GM12878 (cell line): ENCODE measurements at regions not wholly inside any gene's neighbourhood (a gene's known extent, or its start where the extent isn't known, plus 50 kb on each side); places are given as distances from the start of the nearest gene placed in this dataset.

Experiments used
- ATAC-seq: fragments of 200-7000 bp; cut with Tn5 transposase; 3 replicates; pipeline ENCODE4 v1.9.1; 2020; ENCODE audit warnings: mild to moderate bottlenecking, moderate library complexity
- BruUV-seq: library from RNA; stranded (reverse); fragments of 400-500 nt; replicated peaks from 2 replicates; lab custom pipeline; 2021; lab: Mats Ljungman, UMichigan
- CTCF ChIA-PET: fragments of 300-600 bp; sonication (Branson Sonifier 250); formaldehyde crosslinking; extraction: SDS; loops from one replicate; lab custom pipeline; 2021; ENCODE audit warnings: inconsistent platforms; lab: Yijun Ruan, JAX
- POLR2A ChIA-PET: fragments of 350-600 bp; formaldehyde crosslinking; extraction: SDS; loops from one replicate; lab custom pipeline; 2021; ENCODE audit warnings: inconsistent platforms; lab: Charles Lee
- RAD21 ChIA-PET: fragments of 300-600 bp; sonication (Branson Sonifier 250); formaldehyde crosslinking; loops from one replicate; lab custom pipeline; 2023; ENCODE audit warnings: antibody characterized with exemption; ENCODE audit not compliant: unreplicated experiment; lab: Charles Lee
- SMC1A ChIA-PET: fragments of 300-600 bp; sonication (Branson Sonifier 250); formaldehyde crosslinking; loops from one replicate; lab custom pipeline; 2023; ENCODE audit not compliant: unreplicated experiment, uncharacterized antibody; lab: Charles Lee
- DNase-seq: peaks from one replicate; pipeline ENCODE4 v3.0.0-alpha.2; 2011; ENCODE audit warnings: low read depth, low spot score
- FAIRE-seq: peaks from 3 replicates; lab custom pipeline; 2011; peaks lifted over from hg19 to GRCh38; lab: Jason Lieb, UNC
- H2AFZ ChIP-seq: 2 replicates; pipeline ENCODE4 v1.6.0; 2011; ENCODE audit warnings: low read depth, low read length, control low read depth; ENCODE audit not compliant: control insufficient read depth
- H3K27ac ChIP-seq: 2 replicates; pipeline ENCODE4 v1.5.1; 2011; ENCODE audit warnings: control low read depth; ENCODE audit not compliant: control insufficient read depth, insufficient read depth
- H3K27me3 ChIP-seq, 2 experiments: replicated peaks in 1 of 2; 2 replicates each; pipeline versions ENCODE4 v1.6.0 to v1.6.1; 2011; ENCODE audit warnings: low read length in 1 of 2; ENCODE audit not compliant: control insufficient read depth in 2 of 2, insufficient read depth in 2 of 2
- H3K36me3 ChIP-seq, 2 experiments: 2 replicates each; pipeline ENCODE4 v1.5.1; 2011; ENCODE audit warnings: low read length in 1 of 2; ENCODE audit not compliant: control insufficient read depth in 2 of 2, insufficient read depth in 2 of 2
- H3K4me1 ChIP-seq: 2 replicates; pipeline ENCODE4 v1.6.1; 2011; ENCODE audit warnings: mild to moderate bottlenecking, low read length, moderate library complexity, mixed read lengths; ENCODE audit not compliant: control insufficient read depth, insufficient read depth
- H3K4me2 ChIP-seq: 2 replicates; pipeline ENCODE4 v1.6.0; 2011; ENCODE audit warnings: control low read depth; ENCODE audit not compliant: control insufficient read depth, insufficient read depth
- H3K4me3 ChIP-seq: fragments of 200-600 bp; sonication (generic); 2 replicates; pipeline ENCODE4 v1.5.1; 2016
- H3K79me2 ChIP-seq: 2 replicates; pipeline ENCODE4 v1.6.0; 2011; ENCODE audit warnings: low read length; ENCODE audit not compliant: control insufficient read depth, insufficient read depth
- H3K9ac ChIP-seq: 2 replicates; pipeline ENCODE4 v1.8.0; 2011; ENCODE audit warnings: low read length, control low read depth, mixed read lengths; ENCODE audit not compliant: control insufficient read depth, insufficient read depth
- H3K9me3 ChIP-seq: replicated peaks from 3 replicates; pipeline ENCODE4 v1.5.1; 2011; ENCODE audit warnings: mild to moderate bottlenecking, low read length; ENCODE audit not compliant: control insufficient read depth, insufficient read depth
- H4K20me1 ChIP-seq: 2 replicates; pipeline ENCODE4 v1.6.0; 2011; ENCODE audit not compliant: control insufficient read depth, insufficient read depth
- CBX5 ChIP-seq: sonication (generic); IDR thresholded peaks from 2 replicates; pipeline ENCODE4 v1.6.1; 2016; ENCODE audit warnings: low read depth, moderate library complexity, mild to moderate bottlenecking, inconsistent platforms
- CUX1 ChIP-seq: IDR thresholded peaks from 2 replicates; pipeline ENCODE4 v1.6.1; 2012; ENCODE audit warnings: improper control_type of control experiment, low read depth, low read length; ENCODE audit not compliant: insufficient replicate concordance
- GABPA ChIP-seq: IDR thresholded peaks from 2 replicates; pipeline ENCODE4 v1.6.1; 2014; ENCODE audit warnings: antibody characterized with exemption, low read depth, mild to moderate bottlenecking, inconsistent platforms
- LARP7 ChIP-seq: fragments of 450-650 bp; IDR thresholded peaks from 2 replicates; pipeline ENCODE4 v1.6.1; 2017; ENCODE audit warnings: mild to moderate bottlenecking
- MXI1 ChIP-seq: fragments of 150-350 bp; IDR thresholded peaks from 2 replicates; pipeline ENCODE4 v1.6.1; 2011; ENCODE audit warnings: low read depth, mild to moderate bottlenecking, inconsistent platforms, low read length, improper control_type of control experiment
- NBN ChIP-seq: fragments of 450-650 bp; IDR thresholded peaks from 2 replicates; pipeline ENCODE4 v1.6.1; 2016
- NRF1 ChIP-seq: conservative IDR thresholded peaks from 2 replicates; pipeline ENCODE4 v1.6.1; 2011; ENCODE audit warnings: mild to moderate bottlenecking, low read depth, low read length, improper control_type of control experiment
- PKNOX1 ChIP-seq: fragments of 450-650 bp; IDR thresholded peaks from 2 replicates; pipeline ENCODE4 v1.6.1; 2016; ENCODE audit warnings: mild to moderate bottlenecking
- RBBP5 ChIP-seq: fragments of 200-600 bp; sonication (generic); conservative IDR thresholded peaks from 2 replicates; pipeline ENCODE4 v1.6.1; 2016
- SREBF2 ChIP-seq: IDR thresholded peaks from 2 replicates; pipeline ENCODE4 v1.6.1; 2012; ENCODE audit warnings: mild to moderate bottlenecking, low read length
- TBL1XR1 ChIP-seq: IDR thresholded peaks from 2 replicates; pipeline ENCODE4 v1.6.1; 2012; ENCODE audit warnings: low read depth, low read length, improper control_type of control experiment
- YBX1 ChIP-seq: fragments of 450-650 bp; IDR thresholded peaks from 2 replicates; pipeline ENCODE4 v1.6.1; 2016; ENCODE audit warnings: antibody characterized with exemption
- WGBS: methylation state at CpG from one replicate; pipeline ENCODE4 v1.1.6; 2016; ENCODE audit warnings: low lambda C conversion rate; ENCODE audit not compliant: insufficient replicate concordance, insufficient coverage; ENCODE audit errors: missing lambda C conversion rate; 5-methylcytosine and 5-hydroxymethylcytosine counted together
- in situ Hi-C: fragments of 300-500 bp; cut with MboI; formaldehyde crosslinking; loops from 9 replicates; pipeline ENCODE4 v1.14.3; 2018; ENCODE audit warnings: mixed read lengths
- intact Hi-C: fragments of 100-400 bp; cut with micrococcal nuclease; formaldehyde crosslinking; loops from one replicate; pipeline ENCODE4 v1.14.2; 2022; ENCODE audit not compliant: unreplicated experiment
- TF ChIP-seq, protein P1 (sequence below): fragments of 450-650 bp; IDR thresholded peaks from 2 replicates; pipeline ENCODE4 v1.6.1; 2016; ENCODE audit warnings: mild to moderate bottlenecking

DNA sequence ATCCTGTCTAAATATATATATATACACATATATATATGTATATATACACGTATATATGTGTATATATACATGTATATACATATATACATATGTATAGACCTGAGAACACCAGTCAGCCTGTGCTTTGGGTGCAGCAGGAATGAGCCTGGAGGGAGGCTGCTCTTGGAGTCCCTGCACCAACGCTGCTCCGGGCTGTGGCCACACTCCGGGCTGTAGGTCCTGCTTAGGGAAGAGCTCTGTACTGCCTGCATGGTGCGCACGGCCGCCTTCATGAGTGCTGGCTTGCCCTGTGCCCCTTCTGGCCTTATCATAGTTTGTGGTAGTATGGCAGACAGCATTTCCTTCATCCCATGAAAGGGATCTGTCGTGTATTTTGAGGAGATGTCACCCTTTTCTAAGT, 360.9 kb downstream of the TDRD15 start:
- in situ Hi-C loops (no loop called here), intact Hi-C loops (no loop called here)
- Histone ChIP-seq H3K4me2 (no peak overlapping the region), H3K27ac (no peak overlapping the region), H3K79me2 (no peaks in the 10 kb centered on the region), H3K27me3 (no peaks in the 10 kb centered on the region), H3K9me3 (no peaks in the 10 kb centered on the region), H3K4me3 (no peak overlapping the region), H3K9ac (no peak overlapping the region), H2AFZ (no peak overlapping the region), H4K20me1 (no peaks in the 10 kb centered on the region), H3K4me1 (no peaks in the 10 kb centered on the region), H3K36me3 (no peaks in the 10 kb centered on the region)
- POLR2A ChIA-PET, result no interaction called here
- ATAC-seq (no peak), FAIRE-seq (no peak), DNase-seq (no peak)
- SMC1A ChIA-PET, result no interaction called here
- BruUV-seq, result no TSS peak
- 24% methylated on average over 8 of the region's 8 CpGs for WGBS
- CTCF ChIA-PET, result interaction anchor here (1.0 kb wide), 1 partner anchor 63 kb away, joined by 3 read pairs; no protein-coding TSS in a partner anchor
- TF ChIP-seq NRF1 (no peak), MXI1 (no peak), NBN (no peak), PKNOX1 (no peak), SREBF2 (no peak), GABPA (no peak), RBBP5 (no peak), CBX5 (no peak)
- RAD21 ChIA-PET, result no interaction called here

DNA sequence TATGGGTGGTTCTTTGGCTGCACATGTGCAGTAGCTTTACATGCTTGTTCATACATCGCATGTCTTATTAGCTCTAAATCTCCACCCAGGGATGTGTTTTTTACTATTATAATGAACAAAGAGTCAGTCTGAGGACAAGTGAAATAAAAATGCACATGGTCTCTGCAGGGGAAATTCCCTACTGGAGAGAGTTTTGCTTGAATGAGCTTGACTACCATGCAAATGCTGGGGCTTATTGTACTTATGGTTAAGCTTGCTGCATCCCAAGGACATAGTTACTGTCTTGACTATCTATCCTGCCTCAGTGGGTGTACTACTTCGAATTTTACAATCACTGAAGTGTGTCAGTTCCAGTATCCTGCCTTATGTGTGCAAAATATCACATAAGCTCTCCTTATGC, 362.7 kb downstream of the TDRD15 start:
- BruUV-seq, result no TSS peak
- H2AFZ ChIP-seq, result no peak overlapping the region
- no peak for FAIRE-seq
- SMC1A ChIA-PET, result no interaction called here
- no peaks in the 10 kb centered on the region for H3K27me3 ChIP-seq
- RAD21 ChIA-PET, result no interaction called here
- H3K4me1 ChIP-seq, result no peaks in the 10 kb centered on the region
- POLR2A ChIA-PET, result no interaction called here
- no peak overlapping the region for H3K4me3 ChIP-seq
- no peaks in the 10 kb centered on the region for H3K79me2 ChIP-seq
- H3K4me2 ChIP-seq, result no peak overlapping the region
- H3K36me3 ChIP-seq, result no peaks in the 10 kb centered on the region
- CTCF ChIA-PET, result no interaction called here
- in situ Hi-C loops (no loop called here), intact Hi-C loops (no loop called here)
- peak; percentile 65 for ATAC-seq
- no peak overlapping the region for H3K9ac ChIP-seq
- WGBS, result 13% methylated on average over 2 of the region's 2 CpGs
- no peak overlapping the region for H3K27ac ChIP-seq
- no peaks in the 10 kb centered on the region for H4K20me1 ChIP-seq
- no peak for DNase-seq
- H3K9me3 ChIP-seq, result no peaks in the 10 kb centered on the region
- TF ChIP-seq CUX1 (no peak), LARP7 (no peak), YBX1 (no peak), TBL1XR1 (no peak)
- TF ChIP-seq, protein P1, sequence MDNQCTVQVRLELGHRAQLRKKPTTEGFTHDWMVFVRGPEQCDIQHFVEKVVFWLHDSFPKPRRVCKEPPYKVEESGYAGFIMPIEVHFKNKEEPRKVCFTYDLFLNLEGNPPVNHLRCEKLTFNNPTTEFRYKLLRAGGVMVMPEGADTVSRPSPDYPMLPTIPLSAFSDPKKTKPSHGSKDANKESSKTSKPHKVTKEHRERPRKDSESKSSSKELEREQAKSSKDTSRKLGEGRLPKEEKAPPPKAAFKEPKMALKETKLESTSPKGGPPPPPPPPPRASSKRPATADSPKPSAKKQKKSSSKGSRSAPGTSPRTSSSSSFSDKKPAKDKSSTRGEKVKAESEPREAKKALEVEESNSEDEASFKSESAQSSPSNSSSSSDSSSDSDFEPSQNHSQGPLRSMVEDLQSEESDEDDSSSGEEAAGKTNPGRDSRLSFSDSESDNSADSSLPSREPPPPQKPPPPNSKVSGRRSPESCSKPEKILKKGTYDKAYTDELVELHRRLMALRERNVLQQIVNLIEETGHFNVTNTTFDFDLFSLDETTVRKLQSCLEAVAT, result no peak
